ENCODE measurements at regions not wholly inside any gene's neighbourhood (a gene's known extent, or its start where the extent isn't known, plus 50 kb on each side); places are given as distances from the start of the nearest gene placed in this dataset.

- TF ChIP-seq CTCF (IDR thresholded peaks at IDR 0.05; ENCODE audit: low read depth, low read length) = no peak
- no peak for TF ChIP-seq EZH2phosphoT487 (IDR thresholded peaks at IDR 0.05; ENCODE audit: low read depth)
- Histone ChIP-seq H3K79me2 (ENCODE audit: low read length) (no peaks in the 10 kb centered on the region), H3K27me3 (ENCODE audit: low read depth, low read length) (no peaks in the 10 kb centered on the region), H2AFZ (ENCODE audit: low read depth, low read length) (no peak overlapping the region), H3K4me3 (ENCODE audit: low read length) (no peak overlapping the region), H3K9ac (ENCODE audit: low read length) (no peak overlapping the region), H3K4me2 (ENCODE audit: low read length) (no peak overlapping the region), H4K20me1 (ENCODE audit: insufficient read depth, low read length) (no peaks in the 10 kb centered on the region), H3K4me1 (ENCODE audit: low read length) (no peaks in the 10 kb centered on the region), H3K36me3 (replicated peaks; ENCODE audit: low read depth, low read length) (no peaks in the 10 kb centered on the region), H3K27ac (ENCODE audit: low read length) (no peak overlapping the region), H3K9me3 (ENCODE audit: insufficient read depth, low read length) (no peaks in the 10 kb centered on the region)
Measured at GRCh38 chr2:14790041-14790640, 157.6 kb downstream of the LRATD1 start.

- no peaks in the 10 kb centered on the region for H3K79me2 ChIP-seq (ENCODE audit: low read length)
- peaks cover 31% of the 10 kb centered on the region for H3K4me1 ChIP-seq (ENCODE audit: low read length)
- no peak overlapping the region for H2AFZ ChIP-seq (ENCODE audit: low read depth, low read length)
- H3K9ac ChIP-seq (ENCODE audit: low read length) = no peak overlapping the region
- peaks cover 4% of the 10 kb centered on the region; the same call in 1 of the 2 replicates for H3K9me3 ChIP-seq (ENCODE audit: insufficient read depth, low read length)
- H3K27ac ChIP-seq (ENCODE audit: low read length) = no peak overlapping the region
- H4K20me1 ChIP-seq (ENCODE audit: insufficient read depth, low read length) = no peaks in the 10 kb centered on the region
- H3K4me3 ChIP-seq (ENCODE audit: low read length) = no peak overlapping the region
- TF ChIP-seq CTCF (IDR thresholded peaks at IDR 0.05; ENCODE audit: low read depth, low read length) (no peak), EZH2phosphoT487 (IDR thresholded peaks at IDR 0.05; ENCODE audit: low read depth) (no peak)
- no peaks in the 10 kb centered on the region for H3K36me3 ChIP-seq (replicated peaks; ENCODE audit: low read depth, low read length)
- H3K27me3 ChIP-seq (ENCODE audit: low read depth, low read length) = no peaks in the 10 kb centered on the region
- no peak overlapping the region for H3K4me2 ChIP-seq (ENCODE audit: low read length)
Measured at GRCh38 chr2:14803994-14804393, 171.5 kb downstream of the LRATD1 start.

GRCh38 chr2:14804902-14805301 lies 172.4 kb downstream of the LRATD1 start:
- Histone ChIP-seq H2AFZ (ENCODE audit: low read depth, low read length) (no peak overlapping the region), H3K36me3 (replicated peaks; ENCODE audit: low read depth, low read length) (no peaks in the 10 kb centered on the region), H3K9ac (ENCODE audit: low read length) (no peak overlapping the region), H3K27me3 (ENCODE audit: low read depth, low read length) (no peaks in the 10 kb centered on the region), H3K4me1 (ENCODE audit: low read length) (peaks cover 31% of the 10 kb centered on the region), H4K20me1 (ENCODE audit: insufficient read depth, low read length) (no peaks in the 10 kb centered on the region), H3K9me3 (ENCODE audit: insufficient read depth, low read length) (peaks cover 4% of the 10 kb centered on the region; the same call in 1 of the 2 replicates), H3K4me2 (ENCODE audit: low read length) (no peak overlapping the region), H3K27ac (ENCODE audit: low read length) (no peak overlapping the region), H3K79me2 (ENCODE audit: low read length) (no peaks in the 10 kb centered on the region), H3K4me3 (ENCODE audit: low read length) (no peak overlapping the region)
- TF ChIP-seq CTCF (IDR thresholded peaks at IDR 0.05; ENCODE audit: low read depth, low read length) = no peak
- TF ChIP-seq EZH2phosphoT487 (IDR thresholded peaks at IDR 0.05; ENCODE audit: low read depth) = no peak

- Histone ChIP-seq H3K4me3 (ENCODE audit: low read length) (no peak overlapping the region), H4K20me1 (ENCODE audit: insufficient read depth, low read length) (no peaks in the 10 kb centered on the region), H2AFZ (ENCODE audit: low read depth, low read length) (no peak overlapping the region), H3K9me3 (ENCODE audit: insufficient read depth, low read length) (peaks cover 9% of the 10 kb centered on the region; the same call in 1 of the 2 replicates), H3K79me2 (ENCODE audit: low read length) (no peaks in the 10 kb centered on the region), H3K27me3 (ENCODE audit: low read depth, low read length) (no peaks in the 10 kb centered on the region), H3K4me2 (ENCODE audit: low read length) (no peak overlapping the region), H3K4me1 (ENCODE audit: low read length) (peaks cover 31% of the 10 kb centered on the region), H3K27ac (ENCODE audit: low read length) (no peak overlapping the region), H3K9ac (ENCODE audit: low read length) (no peak overlapping the region), H3K36me3 (replicated peaks; ENCODE audit: low read depth, low read length) (no peaks in the 10 kb centered on the region)
- no peak for TF ChIP-seq CTCF (IDR thresholded peaks at IDR 0.05; ENCODE audit: low read depth, low read length)
- no peak for TF ChIP-seq EZH2phosphoT487 (IDR thresholded peaks at IDR 0.05; ENCODE audit: low read depth)
Measured at GRCh38 chr2:14806613-14807012, 174.1 kb downstream of the LRATD1 start.
